Liver (tissue), 3 donors: ENCODE measurements at regions not wholly inside any gene's neighbourhood (a gene's known extent, or its start where the extent isn't known, plus 50 kb on each side); places are given as distances from the start of the nearest gene placed in this dataset.

Source experiments
- EGR1 ChIP-seq, 2 donors: IDR thresholded peaks; 2 replicates each; pipeline ENCODE4 v1.6.1; 2016 to 2018; ENCODE audit warnings: antibody characterized with exemption in 2 of 2, low read depth in 2 of 2
- HNF4G ChIP-seq: IDR thresholded peaks from 2 replicates; pipeline ENCODE4 v1.6.1; 2016; ENCODE audit warnings: antibody characterized with exemption
- JUND ChIP-seq, 2 donors: IDR thresholded peaks; 2 replicates each; pipeline ENCODE4 v1.6.1; 2016; ENCODE audit warnings: antibody characterized with exemption in 2 of 2
- RAD21 ChIP-seq, 2 donors: IDR thresholded peaks; 2 replicates each; pipeline ENCODE4 v1.6.1; 2016; ENCODE audit warnings: antibody characterized with exemption in 2 of 2, mild to moderate bottlenecking in 2 of 2
- SP1 ChIP-seq: IDR thresholded peaks from 2 replicates; pipeline ENCODE4 v1.6.1; 2018; ENCODE audit warnings: antibody characterized with exemption, mild to moderate bottlenecking
- TAF1 ChIP-seq: conservative IDR thresholded peaks from 2 replicates; pipeline ENCODE4 v1.6.1; 2016; ENCODE audit warnings: antibody characterized with exemption, mild to moderate bottlenecking
- YY1 ChIP-seq: IDR thresholded peaks from 2 replicates; pipeline ENCODE4 v1.6.1; 2016; ENCODE audit warnings: antibody characterized with exemption, mild to moderate bottlenecking
- TF ChIP-seq, protein P1 (sequence below): fragments of 150-350 bp; IDR thresholded peaks from 2 replicates; pipeline ENCODE4 v1.5.1; 2017; ENCODE audit warnings: improper control_type of control experiment, low read depth, low read length; ENCODE audit not compliant: missing input control
- TF ChIP-seq, protein P2 (sequence below): IDR thresholded peaks from 2 replicates; pipeline ENCODE4 v1.6.1; 2016; ENCODE audit warnings: antibody characterized with exemption
- TF ChIP-seq, protein P3 (sequence below): IDR thresholded peaks from 2 replicates; pipeline ENCODE4 v1.6.1; 2016; ENCODE audit warnings: antibody characterized with exemption
- donor health status: healthy.
- donor health status: healthy.

DNA sequence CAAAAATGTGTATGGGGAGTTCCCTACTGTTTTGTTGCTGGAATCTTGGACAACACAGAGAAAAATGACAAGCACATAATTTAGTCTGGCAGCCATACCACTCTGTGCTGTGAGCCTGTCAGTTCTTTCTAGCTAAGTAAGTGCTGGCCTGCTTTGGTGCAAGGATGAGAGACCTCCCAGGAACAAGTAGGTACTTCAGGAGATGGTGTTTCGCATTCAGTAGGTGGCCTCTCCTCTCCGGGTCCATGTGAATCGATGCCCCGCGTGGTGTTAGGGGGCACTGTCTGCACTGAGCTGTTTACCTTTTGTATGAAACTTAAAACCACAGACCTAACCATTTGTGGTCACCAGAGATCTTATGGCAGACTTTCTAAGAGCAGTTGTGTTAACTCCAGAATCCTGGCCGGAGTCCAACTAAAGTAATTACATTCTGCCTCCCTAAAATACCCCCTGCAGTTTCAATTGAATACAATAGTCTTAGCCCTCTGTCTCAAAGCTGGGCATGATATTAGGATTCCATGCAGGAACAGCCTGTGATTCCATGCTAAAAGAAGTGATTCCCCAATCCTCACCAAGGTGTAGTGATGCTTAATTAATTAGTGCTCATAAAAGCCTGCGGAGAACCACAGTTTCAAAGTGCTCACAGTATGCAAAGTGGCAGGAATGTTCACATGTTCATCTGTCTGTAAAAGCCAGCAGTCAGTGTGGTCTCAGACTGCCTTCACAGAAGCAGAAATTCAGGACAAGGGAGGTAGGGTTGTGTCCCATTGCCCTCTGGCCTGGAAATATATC lies 64.2 kb downstream of the LLPH start:
- TF ChIP-seq HNF4G: no peak
- TF ChIP-seq, protein P1, sequence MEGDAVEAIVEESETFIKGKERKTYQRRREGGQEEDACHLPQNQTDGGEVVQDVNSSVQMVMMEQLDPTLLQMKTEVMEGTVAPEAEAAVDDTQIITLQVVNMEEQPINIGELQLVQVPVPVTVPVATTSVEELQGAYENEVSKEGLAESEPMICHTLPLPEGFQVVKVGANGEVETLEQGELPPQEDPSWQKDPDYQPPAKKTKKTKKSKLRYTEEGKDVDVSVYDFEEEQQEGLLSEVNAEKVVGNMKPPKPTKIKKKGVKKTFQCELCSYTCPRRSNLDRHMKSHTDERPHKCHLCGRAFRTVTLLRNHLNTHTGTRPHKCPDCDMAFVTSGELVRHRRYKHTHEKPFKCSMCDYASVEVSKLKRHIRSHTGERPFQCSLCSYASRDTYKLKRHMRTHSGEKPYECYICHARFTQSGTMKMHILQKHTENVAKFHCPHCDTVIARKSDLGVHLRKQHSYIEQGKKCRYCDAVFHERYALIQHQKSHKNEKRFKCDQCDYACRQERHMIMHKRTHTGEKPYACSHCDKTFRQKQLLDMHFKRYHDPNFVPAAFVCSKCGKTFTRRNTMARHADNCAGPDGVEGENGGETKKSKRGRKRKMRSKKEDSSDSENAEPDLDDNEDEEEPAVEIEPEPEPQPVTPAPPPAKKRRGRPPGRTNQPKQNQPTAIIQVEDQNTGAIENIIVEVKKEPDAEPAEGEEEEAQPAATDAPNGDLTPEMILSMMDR: no peak
- no peak for TF ChIP-seq TAF1
- no peak for TF ChIP-seq EGR1 (IDR thresholded peaks at IDR 0.05; ENCODE audit: low read depth in 2 of 2)
- TF ChIP-seq, protein P2, sequence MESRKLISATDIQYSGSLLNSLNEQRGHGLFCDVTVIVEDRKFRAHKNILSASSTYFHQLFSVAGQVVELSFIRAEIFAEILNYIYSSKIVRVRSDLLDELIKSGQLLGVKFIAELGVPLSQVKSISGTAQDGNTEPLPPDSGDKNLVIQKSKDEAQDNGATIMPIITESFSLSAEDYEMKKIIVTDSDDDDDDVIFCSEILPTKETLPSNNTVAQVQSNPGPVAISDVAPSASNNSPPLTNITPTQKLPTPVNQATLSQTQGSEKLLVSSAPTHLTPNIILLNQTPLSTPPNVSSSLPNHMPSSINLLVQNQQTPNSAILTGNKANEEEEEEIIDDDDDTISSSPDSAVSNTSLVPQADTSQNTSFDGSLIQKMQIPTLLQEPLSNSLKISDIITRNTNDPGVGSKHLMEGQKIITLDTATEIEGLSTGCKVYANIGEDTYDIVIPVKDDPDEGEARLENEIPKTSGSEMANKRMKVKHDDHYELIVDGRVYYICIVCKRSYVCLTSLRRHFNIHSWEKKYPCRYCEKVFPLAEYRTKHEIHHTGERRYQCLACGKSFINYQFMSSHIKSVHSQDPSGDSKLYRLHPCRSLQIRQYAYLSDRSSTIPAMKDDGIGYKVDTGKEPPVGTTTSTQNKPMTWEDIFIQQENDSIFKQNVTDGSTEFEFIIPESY: no peak
- TF ChIP-seq SP1: no peak
- TF ChIP-seq YY1: no peak
- TF ChIP-seq RAD21 (IDR thresholded peaks at IDR 0.05): no peak
- TF ChIP-seq JUND (IDR thresholded peaks at IDR 0.05): no peak
- TF ChIP-seq, protein P3, sequence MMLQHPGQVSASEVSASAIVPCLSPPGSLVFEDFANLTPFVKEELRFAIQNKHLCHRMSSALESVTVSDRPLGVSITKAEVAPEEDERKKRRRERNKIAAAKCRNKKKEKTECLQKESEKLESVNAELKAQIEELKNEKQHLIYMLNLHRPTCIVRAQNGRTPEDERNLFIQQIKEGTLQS: no peak
